Liver (tissue), 8 donors: ENCODE measurements at regions not wholly inside any gene's neighbourhood (a gene's known extent, or its start where the extent isn't known, plus 50 kb on each side); places are given as distances from the start of the nearest gene placed in this dataset.

Experiments
- DNase-seq: peaks from one replicate; pipeline ENCODE4 v3.0.0-alpha.2; 2017; ENCODE audit warnings: low spot score
- H3K27ac ChIP-seq, 2 donors: one replicate each; pipeline ENCODE4 v1.7.0; 2013; ENCODE audit warnings: inconsistent platforms in 2 of 2, low read length in 2 of 2, control low read depth in 1 of 2, low read depth in 1 of 2, mild to moderate bottlenecking in 1 of 2
- H3K27me3 ChIP-seq, 4 donors: one replicate each; pipeline versions ENCODE4 v1.6.1 to v1.7.0; 2013; ENCODE audit warnings: low read length in 3 of 4, inconsistent platforms in 1 of 4, mild to moderate bottlenecking in 1 of 4, moderate library complexity in 1 of 4; ENCODE audit not compliant: control insufficient read depth in 4 of 4, insufficient read depth in 4 of 4
- H3K36me3 ChIP-seq, 4 donors: one replicate each; pipeline versions ENCODE4 v1.6.1 to v1.7.0; 2013; ENCODE audit warnings: low read length in 3 of 4, mild to moderate bottlenecking in 3 of 4, low read depth in 1 of 4, moderate library complexity in 1 of 4; ENCODE audit not compliant: control insufficient read depth in 4 of 4, insufficient read depth in 3 of 4
- H3K4me1 ChIP-seq, 4 donors: one replicate each; pipeline versions ENCODE4 v1.6.1 to v1.7.0; 2013; ENCODE audit warnings: low read length in 3 of 4, mild to moderate bottlenecking in 3 of 4, moderate library complexity in 1 of 4; ENCODE audit not compliant: control insufficient read depth in 4 of 4, insufficient read depth in 4 of 4
- H3K4me3 ChIP-seq, 3 donors: one replicate each; pipeline versions ENCODE4 v1.6.1 to v1.7.0; 2013; ENCODE audit warnings: low read length in 3 of 3, control low read depth in 1 of 3, low read depth in 1 of 3, mild to moderate bottlenecking in 1 of 3
- H3K9ac ChIP-seq, 2 donors: one replicate each; pipeline ENCODE4 v1.7.0; 2013; ENCODE audit warnings: low read length in 2 of 2, mild to moderate bottlenecking in 2 of 2, moderate library complexity in 2 of 2, control low read depth in 1 of 2, low read depth in 1 of 2
- H3K9me3 ChIP-seq, 4 donors: one replicate each; pipeline versions ENCODE4 v1.6.1 to v1.7.0; 2013; ENCODE audit warnings: low read length in 3 of 4; ENCODE audit not compliant: control insufficient read depth in 4 of 4
- EGR1 ChIP-seq, 2 donors: IDR thresholded peaks; 2 replicates each; pipeline ENCODE4 v1.6.1; 2016 to 2018; ENCODE audit warnings: antibody characterized with exemption in 2 of 2, low read depth in 2 of 2
- FOXA1 ChIP-seq: IDR thresholded peaks from 2 replicates; pipeline ENCODE4 v1.6.1; 2016; ENCODE audit warnings: antibody characterized with exemption
- FOXA2 ChIP-seq: IDR thresholded peaks from 2 replicates; pipeline ENCODE4 v1.6.1; 2016; ENCODE audit warnings: antibody characterized with exemption
- GABPA ChIP-seq, 2 donors: IDR thresholded peaks in 1 of 2; conservative IDR thresholded peaks in 1 of 2; 2 replicates each; pipeline ENCODE4 v1.6.1; 2016; ENCODE audit warnings: antibody characterized with exemption in 2 of 2, mild to moderate bottlenecking in 1 of 2, moderate library complexity in 1 of 2
- HNF4A ChIP-seq, 2 donors: conservative IDR thresholded peaks; 2 replicates each; pipeline ENCODE4 v1.6.1; 2016; ENCODE audit warnings: antibody characterized with exemption in 2 of 2, mild to moderate bottlenecking in 2 of 2
- HNF4G ChIP-seq: IDR thresholded peaks from 2 replicates; pipeline ENCODE4 v1.6.1; 2016; ENCODE audit warnings: antibody characterized with exemption
- JUND ChIP-seq, 2 donors: IDR thresholded peaks; 2 replicates each; pipeline ENCODE4 v1.6.1; 2016; ENCODE audit warnings: antibody characterized with exemption in 2 of 2
- NR2F2 ChIP-seq: IDR thresholded peaks from 2 replicates; pipeline ENCODE4 v1.6.1; 2016; ENCODE audit warnings: antibody characterized with exemption
- RAD21 ChIP-seq, 2 donors: IDR thresholded peaks; 2 replicates each; pipeline ENCODE4 v1.6.1; 2016; ENCODE audit warnings: antibody characterized with exemption in 2 of 2, mild to moderate bottlenecking in 2 of 2
- RXRA ChIP-seq, 2 donors: IDR thresholded peaks; 2 replicates each; pipeline ENCODE4 v1.6.1; 2017 to 2018; ENCODE audit warnings: antibody characterized with exemption in 2 of 2, mild to moderate bottlenecking in 1 of 2
- SP1 ChIP-seq: IDR thresholded peaks from 2 replicates; pipeline ENCODE4 v1.6.1; 2018; ENCODE audit warnings: antibody characterized with exemption, mild to moderate bottlenecking
- TAF1 ChIP-seq: conservative IDR thresholded peaks from 2 replicates; pipeline ENCODE4 v1.6.1; 2016; ENCODE audit warnings: antibody characterized with exemption, mild to moderate bottlenecking
- YY1 ChIP-seq: IDR thresholded peaks from 2 replicates; pipeline ENCODE4 v1.6.1; 2016; ENCODE audit warnings: antibody characterized with exemption, mild to moderate bottlenecking
- WGBS: extraction: QIAGEN DNeasy Blood & Tissue Kit; methylation state at CpG from one replicate; pipeline ENCODE4 v1.1.7; 2013; 5-methylcytosine and 5-hydroxymethylcytosine counted together
- TF ChIP-seq, protein P1 (sequence below): IDR thresholded peaks from 2 replicates; pipeline ENCODE4 v1.6.1; 2016; ENCODE audit warnings: antibody characterized with exemption
- TF ChIP-seq, protein P2 (sequence below): IDR thresholded peaks from 2 replicates; pipeline ENCODE4 v1.6.1; 2016; ENCODE audit warnings: antibody characterized with exemption, mild to moderate bottlenecking
- TF ChIP-seq, protein P3 (sequence below): fragments of 150-350 bp; IDR thresholded peaks from 2 replicates; pipeline ENCODE4 v1.5.1; 2017; ENCODE audit warnings: improper control_type of control experiment, low read depth, low read length; ENCODE audit not compliant: missing input control
- TF ChIP-seq, protein P4 (sequence below): IDR thresholded peaks from 2 replicates; pipeline ENCODE4 v1.6.1; 2016; ENCODE audit warnings: antibody characterized with exemption
- donor health status: healthy.
- donor health status: healthy.
- donor health status: healthy.
- donor health status: healthy.
- donor health status: healthy.

DNA sequence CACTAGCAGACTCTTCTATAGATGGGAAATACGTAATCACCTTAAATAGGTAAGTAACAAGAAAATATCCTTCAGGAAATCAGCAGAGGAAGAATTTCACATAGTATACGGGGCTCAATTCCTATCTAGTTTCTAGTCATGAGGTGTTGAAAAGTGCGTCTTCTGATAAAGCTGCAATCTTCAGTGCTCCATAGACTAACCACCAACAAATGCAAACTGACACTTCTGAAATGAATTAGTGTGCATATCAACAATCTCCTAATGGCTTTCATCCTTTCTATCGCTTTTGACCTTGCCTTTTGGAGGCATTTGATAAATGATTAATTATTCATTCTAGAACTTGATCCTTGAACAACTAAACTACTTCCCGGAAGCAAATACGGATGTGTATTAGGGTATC lies 2306.6 kb upstream of the AGA start:
- 78% methylated on average over 6 of the region's 6 CpGs for WGBS
- no peaks in the 10 kb centered on the region for H3K9me3 ChIP-seq
- H3K27ac ChIP-seq: no peak overlapping the region
- H3K9ac ChIP-seq: no peak overlapping the region
- H3K4me1 ChIP-seq: no peaks in the 10 kb centered on the region
- TF ChIP-seq FOXA1 (no peak), YY1 (no peak), RXRA (IDR thresholded peaks at IDR 0.05) (no peak), SP1 (no peak), TAF1 (no peak), GABPA (IDR thresholded peaks at IDR 0.05 in 1 of 2, conservative IDR thresholded peaks at IDR 0.05 in 1 of 2) (no peak), HNF4G (no peak), JUND (IDR thresholded peaks at IDR 0.05) (no peak), EGR1 (IDR thresholded peaks at IDR 0.05; ENCODE audit: low read depth in 2 of 2) (no peak), HNF4A (conservative IDR thresholded peaks at IDR 0.05) (no peak)
- TF ChIP-seq, protein P1, sequence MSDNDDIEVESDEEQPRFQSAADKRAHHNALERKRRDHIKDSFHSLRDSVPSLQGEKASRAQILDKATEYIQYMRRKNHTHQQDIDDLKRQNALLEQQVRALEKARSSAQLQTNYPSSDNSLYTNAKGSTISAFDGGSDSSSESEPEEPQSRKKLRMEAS: no peak
- TF ChIP-seq, protein P2, sequence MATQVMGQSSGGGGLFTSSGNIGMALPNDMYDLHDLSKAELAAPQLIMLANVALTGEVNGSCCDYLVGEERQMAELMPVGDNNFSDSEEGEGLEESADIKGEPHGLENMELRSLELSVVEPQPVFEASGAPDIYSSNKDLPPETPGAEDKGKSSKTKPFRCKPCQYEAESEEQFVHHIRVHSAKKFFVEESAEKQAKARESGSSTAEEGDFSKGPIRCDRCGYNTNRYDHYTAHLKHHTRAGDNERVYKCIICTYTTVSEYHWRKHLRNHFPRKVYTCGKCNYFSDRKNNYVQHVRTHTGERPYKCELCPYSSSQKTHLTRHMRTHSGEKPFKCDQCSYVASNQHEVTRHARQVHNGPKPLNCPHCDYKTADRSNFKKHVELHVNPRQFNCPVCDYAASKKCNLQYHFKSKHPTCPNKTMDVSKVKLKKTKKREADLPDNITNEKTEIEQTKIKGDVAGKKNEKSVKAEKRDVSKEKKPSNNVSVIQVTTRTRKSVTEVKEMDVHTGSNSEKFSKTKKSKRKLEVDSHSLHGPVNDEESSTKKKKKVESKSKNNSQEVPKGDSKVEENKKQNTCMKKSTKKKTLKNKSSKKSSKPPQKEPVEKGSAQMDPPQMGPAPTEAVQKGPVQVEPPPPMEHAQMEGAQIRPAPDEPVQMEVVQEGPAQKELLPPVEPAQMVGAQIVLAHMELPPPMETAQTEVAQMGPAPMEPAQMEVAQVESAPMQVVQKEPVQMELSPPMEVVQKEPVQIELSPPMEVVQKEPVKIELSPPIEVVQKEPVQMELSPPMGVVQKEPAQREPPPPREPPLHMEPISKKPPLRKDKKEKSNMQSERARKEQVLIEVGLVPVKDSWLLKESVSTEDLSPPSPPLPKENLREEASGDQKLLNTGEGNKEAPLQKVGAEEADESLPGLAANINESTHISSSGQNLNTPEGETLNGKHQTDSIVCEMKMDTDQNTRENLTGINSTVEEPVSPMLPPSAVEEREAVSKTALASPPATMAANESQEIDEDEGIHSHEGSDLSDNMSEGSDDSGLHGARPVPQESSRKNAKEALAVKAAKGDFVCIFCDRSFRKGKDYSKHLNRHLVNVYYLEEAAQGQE: no peak
- TF ChIP-seq, protein P3, sequence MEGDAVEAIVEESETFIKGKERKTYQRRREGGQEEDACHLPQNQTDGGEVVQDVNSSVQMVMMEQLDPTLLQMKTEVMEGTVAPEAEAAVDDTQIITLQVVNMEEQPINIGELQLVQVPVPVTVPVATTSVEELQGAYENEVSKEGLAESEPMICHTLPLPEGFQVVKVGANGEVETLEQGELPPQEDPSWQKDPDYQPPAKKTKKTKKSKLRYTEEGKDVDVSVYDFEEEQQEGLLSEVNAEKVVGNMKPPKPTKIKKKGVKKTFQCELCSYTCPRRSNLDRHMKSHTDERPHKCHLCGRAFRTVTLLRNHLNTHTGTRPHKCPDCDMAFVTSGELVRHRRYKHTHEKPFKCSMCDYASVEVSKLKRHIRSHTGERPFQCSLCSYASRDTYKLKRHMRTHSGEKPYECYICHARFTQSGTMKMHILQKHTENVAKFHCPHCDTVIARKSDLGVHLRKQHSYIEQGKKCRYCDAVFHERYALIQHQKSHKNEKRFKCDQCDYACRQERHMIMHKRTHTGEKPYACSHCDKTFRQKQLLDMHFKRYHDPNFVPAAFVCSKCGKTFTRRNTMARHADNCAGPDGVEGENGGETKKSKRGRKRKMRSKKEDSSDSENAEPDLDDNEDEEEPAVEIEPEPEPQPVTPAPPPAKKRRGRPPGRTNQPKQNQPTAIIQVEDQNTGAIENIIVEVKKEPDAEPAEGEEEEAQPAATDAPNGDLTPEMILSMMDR: no peak
- DNase-seq: no peak
- no peak overlapping the region for H3K4me3 ChIP-seq
- no peaks in the 10 kb centered on the region for H3K36me3 ChIP-seq
- peaks cover 0 to 3% (median 0%) of the 10 kb centered on the region in 4 donors for H3K27me3 ChIP-seq

DNA sequence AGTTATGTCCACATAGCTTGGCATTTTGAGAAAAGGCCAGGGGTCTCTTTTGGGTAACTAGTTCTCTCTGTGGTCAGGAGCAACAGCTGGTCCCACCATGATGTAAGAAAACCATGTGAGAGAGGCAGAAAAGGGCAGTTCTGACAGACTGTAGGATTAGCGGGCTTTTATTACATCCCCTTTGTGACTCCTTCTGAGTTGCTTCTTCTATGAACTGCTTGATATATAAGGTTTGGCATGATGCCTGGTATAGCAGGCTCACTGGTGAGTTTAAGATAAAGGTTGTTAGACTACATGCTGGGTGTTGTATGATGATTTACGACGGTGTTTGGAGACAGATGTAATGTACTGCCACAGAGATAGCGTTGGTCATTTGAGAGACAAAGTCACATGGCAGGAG lies 2308.1 kb upstream of the AGA start:
- Histone ChIP-seq H3K27me3 (peaks cover 0 to 3% (median 0%) of the 10 kb centered on the region in 4 donors), H3K4me3 (no peak overlapping the region), H3K36me3 (no peaks in the 10 kb centered on the region), H3K9me3 (no peaks in the 10 kb centered on the region), H3K4me1 (no peaks in the 10 kb centered on the region), H3K27ac (no peak overlapping the region), H3K9ac (no peak overlapping the region)
- 62% methylated on average over 4 of the region's 4 CpGs for WGBS
- DNase-seq: no peak
- no peak for TF ChIP-seq FOXA2
- TF ChIP-seq, protein P1: no peak
- TF ChIP-seq EGR1 (IDR thresholded peaks at IDR 0.05; ENCODE audit: low read depth in 2 of 2): no peak
- TF ChIP-seq GABPA (IDR thresholded peaks at IDR 0.05 in 1 of 2, conservative IDR thresholded peaks at IDR 0.05 in 1 of 2): no peak
- TF ChIP-seq FOXA1: no peak
- no peak for TF ChIP-seq RXRA (IDR thresholded peaks at IDR 0.05)
- no peak for TF ChIP-seq RAD21 (IDR thresholded peaks at IDR 0.05)
- TF ChIP-seq, protein P4, sequence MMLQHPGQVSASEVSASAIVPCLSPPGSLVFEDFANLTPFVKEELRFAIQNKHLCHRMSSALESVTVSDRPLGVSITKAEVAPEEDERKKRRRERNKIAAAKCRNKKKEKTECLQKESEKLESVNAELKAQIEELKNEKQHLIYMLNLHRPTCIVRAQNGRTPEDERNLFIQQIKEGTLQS: no peak
- no peak for TF ChIP-seq HNF4G
- no peak for TF ChIP-seq YY1
- no peak for TF ChIP-seq SP1
- TF ChIP-seq NR2F2: no peak
- no peak for TF ChIP-seq TAF1
- TF ChIP-seq, protein P2: no peak
- TF ChIP-seq, protein P3: no peak
- TF ChIP-seq JUND (IDR thresholded peaks at IDR 0.05): no peak
- TF ChIP-seq HNF4A (conservative IDR thresholded peaks at IDR 0.05): no peak
